C4-2B (cell line): ENCODE measurements at regions not wholly inside any gene's neighbourhood (a gene's known extent, or its start where the extent isn't known, plus 50 kb on each side); places are given as distances from the start of the nearest gene placed in this dataset.

Source experiments
- H3K27ac ChIP-seq: fragments of 450-650 bp; 2 replicates; pipeline ENCODE4 v1.5.1; 2017
- CTCF ChIP-seq: fragments of 450-650 bp; conservative IDR thresholded peaks from 2 replicates; pipeline ENCODE4 v1.5.1; 2017; ENCODE audit warnings: mild to moderate bottlenecking
- ZFX ChIP-seq: fragments of 450-650 bp; IDR thresholded peaks from 2 replicates; pipeline ENCODE4 v1.6.1; 2017

- TF ChIP-seq CTCF = no peak
- TF ChIP-seq ZFX = no peak
- H3K27ac ChIP-seq = no peak overlapping the region
These were observed 311.2 kb upstream of the SEMA6A start for GRCh38 chr5:116885825-116886224.

GRCh38 chr5:116883875-116884274, 309.3 kb upstream of the SEMA6A start:
- H3K27ac ChIP-seq = no peak overlapping the region
- TF ChIP-seq CTCF (no peak), ZFX (no peak)

GRCh38 chr5:116881921-116882531, 307.4 kb upstream of the SEMA6A start:
- no peak overlapping the region for H3K27ac ChIP-seq
- TF ChIP-seq CTCF (no peak), ZFX (no peak)

GRCh38 chr5:116880601-116881000, 306.0 kb upstream of the SEMA6A start:
- no peak for TF ChIP-seq ZFX
- no peak for TF ChIP-seq CTCF

GRCh38 chr5:116880150-116880549, 305.5 kb upstream of the SEMA6A start:
- H3K27ac ChIP-seq = no peak overlapping the region
- TF ChIP-seq ZFX (no peak), CTCF (no peak)

More at GRCh38 chr5:116880601-116881000, 306.0 kb upstream of the SEMA6A start:
- H3K27ac ChIP-seq = no peak overlapping the region

GRCh38 chr5:116876240-116876840, 301.7 kb upstream of the SEMA6A start:
- no peak for TF ChIP-seq ZFX
- no peak for TF ChIP-seq CTCF
- H3K27ac ChIP-seq = no peak overlapping the region

GRCh38 chr5:116872986-116873385, 298.4 kb upstream of the SEMA6A start:
- no peak overlapping the region for H3K27ac ChIP-seq
- TF ChIP-seq ZFX (no peak), CTCF (no peak)
